BJ (cell line): ENCODE measurements at regions not wholly inside any gene's neighbourhood (a gene's known extent, or its start where the extent isn't known, plus 50 kb on each side); places are given as distances from the start of the nearest gene placed in this dataset.

ENCODE experiments used
- CTCF ChIA-PET: fragments of 350-600 bp; formaldehyde crosslinking; extraction: SDS; loops from one replicate; lab custom pipeline; 2021; ENCODE audit warnings: antibody characterized with exemption, inconsistent platforms; lab: Yijun Ruan, JAX
- POLR2A ChIA-PET: fragments of 300-600 bp; sonication (Branson Sonifier 250); formaldehyde crosslinking; extraction: SDS; loops from one replicate; lab custom pipeline; 2021; ENCODE audit warnings: antibody characterized with exemption; lab: Charles Lee
- DNase-seq: peaks from one replicate; pipeline ENCODE4 v3.0.0-alpha.2; 2011; ENCODE audit warnings: low read depth
- H3K27me3 ChIP-seq: 2 replicates; pipeline ENCODE4 v1.6.0; 2011; ENCODE audit warnings: low read length; ENCODE audit not compliant: control insufficient read depth, insufficient read depth
- H3K36me3 ChIP-seq: 2 replicates; pipeline ENCODE4 v1.5.1; 2011; ENCODE audit warnings: low read length; ENCODE audit not compliant: control insufficient read depth, insufficient read depth
- H3K4me3 ChIP-seq: 2 replicates; pipeline ENCODE4 v1.5.1; 2011; ENCODE audit warnings: low read depth, mild to moderate bottlenecking, control low read depth, low read length
- TF ChIP-seq, protein P1 (sequence below): IDR thresholded peaks from 2 replicates; pipeline ENCODE4 v1.5.1; 2011; ENCODE audit warnings: low read depth, mild to moderate bottlenecking, control low read depth, inconsistent platforms, low read length, moderate library complexity; ENCODE audit not compliant: insufficient read depth

DNA sequence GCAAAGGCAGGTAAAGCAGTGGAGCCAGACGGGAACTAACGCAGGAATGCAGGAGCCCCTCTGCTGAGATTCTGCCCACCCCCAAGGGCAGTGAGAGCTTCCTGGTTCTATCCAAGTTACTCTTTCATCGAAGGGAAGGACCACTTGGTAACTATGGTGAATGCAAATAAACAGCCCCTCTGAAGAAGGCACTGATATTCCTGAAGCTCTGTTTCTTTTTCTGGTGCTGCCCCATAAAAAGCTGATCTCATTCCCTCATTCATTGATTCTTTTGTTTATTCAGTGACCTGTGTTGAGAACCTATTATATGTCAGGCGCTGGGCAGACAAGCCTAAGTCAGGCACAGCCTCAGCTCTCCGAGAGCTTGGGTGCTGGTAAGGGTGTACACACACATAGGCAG is 217.3 kb downstream of the SNX10 start:
- DNase-seq: no peak
- Histone ChIP-seq H3K27me3 (no peaks in the 10 kb centered on the region), H3K4me3 (no peak overlapping the region), H3K36me3 (no peaks in the 10 kb centered on the region)
- ChIA-PET POLR2A (no interaction called here), CTCF (no interaction called here)
- TF ChIP-seq, protein P1, sequence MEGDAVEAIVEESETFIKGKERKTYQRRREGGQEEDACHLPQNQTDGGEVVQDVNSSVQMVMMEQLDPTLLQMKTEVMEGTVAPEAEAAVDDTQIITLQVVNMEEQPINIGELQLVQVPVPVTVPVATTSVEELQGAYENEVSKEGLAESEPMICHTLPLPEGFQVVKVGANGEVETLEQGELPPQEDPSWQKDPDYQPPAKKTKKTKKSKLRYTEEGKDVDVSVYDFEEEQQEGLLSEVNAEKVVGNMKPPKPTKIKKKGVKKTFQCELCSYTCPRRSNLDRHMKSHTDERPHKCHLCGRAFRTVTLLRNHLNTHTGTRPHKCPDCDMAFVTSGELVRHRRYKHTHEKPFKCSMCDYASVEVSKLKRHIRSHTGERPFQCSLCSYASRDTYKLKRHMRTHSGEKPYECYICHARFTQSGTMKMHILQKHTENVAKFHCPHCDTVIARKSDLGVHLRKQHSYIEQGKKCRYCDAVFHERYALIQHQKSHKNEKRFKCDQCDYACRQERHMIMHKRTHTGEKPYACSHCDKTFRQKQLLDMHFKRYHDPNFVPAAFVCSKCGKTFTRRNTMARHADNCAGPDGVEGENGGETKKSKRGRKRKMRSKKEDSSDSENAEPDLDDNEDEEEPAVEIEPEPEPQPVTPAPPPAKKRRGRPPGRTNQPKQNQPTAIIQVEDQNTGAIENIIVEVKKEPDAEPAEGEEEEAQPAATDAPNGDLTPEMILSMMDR: no peak

DNA sequence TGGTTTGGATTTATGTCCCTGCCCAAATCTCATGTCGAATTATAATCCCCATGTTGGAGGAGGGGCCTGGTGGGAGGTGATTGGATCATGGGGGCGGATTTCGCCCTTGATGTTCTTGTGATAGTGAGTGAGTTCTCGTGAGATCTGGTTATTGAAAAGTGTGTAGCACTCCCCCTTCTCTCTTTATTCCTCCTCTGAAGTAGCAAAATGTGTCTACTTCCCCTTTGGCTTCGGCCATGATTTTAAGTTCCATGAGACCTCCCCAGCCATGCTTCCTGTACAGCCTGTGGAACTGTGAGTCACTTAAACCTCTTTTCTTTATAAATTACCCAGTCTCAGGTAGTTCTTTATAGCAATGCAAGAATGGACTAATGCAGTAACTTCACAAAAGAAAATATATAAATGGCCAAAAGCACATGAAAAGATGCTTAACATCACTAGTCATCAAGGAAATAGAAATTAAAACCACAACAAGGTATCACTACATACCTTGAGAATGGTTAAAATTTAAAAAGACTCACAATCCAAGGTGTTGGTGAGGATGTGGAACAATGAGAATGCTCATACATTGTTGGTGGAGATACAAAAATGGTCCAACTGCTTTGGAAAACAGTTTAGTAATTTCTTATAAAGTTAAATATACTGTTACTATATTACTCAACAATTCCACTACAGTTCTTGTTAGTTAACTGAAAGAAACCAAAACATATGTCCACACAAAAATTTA is 218.7 kb downstream of the SNX10 start:
- CTCF ChIA-PET: no interaction called here
- H3K36me3 ChIP-seq: no peaks in the 10 kb centered on the region
- no peak overlapping the region for H3K4me3 ChIP-seq
- TF ChIP-seq, protein P1: no peak
- DNase-seq: no peak
- POLR2A ChIA-PET: no interaction called here
- no peaks in the 10 kb centered on the region for H3K27me3 ChIP-seq

DNA sequence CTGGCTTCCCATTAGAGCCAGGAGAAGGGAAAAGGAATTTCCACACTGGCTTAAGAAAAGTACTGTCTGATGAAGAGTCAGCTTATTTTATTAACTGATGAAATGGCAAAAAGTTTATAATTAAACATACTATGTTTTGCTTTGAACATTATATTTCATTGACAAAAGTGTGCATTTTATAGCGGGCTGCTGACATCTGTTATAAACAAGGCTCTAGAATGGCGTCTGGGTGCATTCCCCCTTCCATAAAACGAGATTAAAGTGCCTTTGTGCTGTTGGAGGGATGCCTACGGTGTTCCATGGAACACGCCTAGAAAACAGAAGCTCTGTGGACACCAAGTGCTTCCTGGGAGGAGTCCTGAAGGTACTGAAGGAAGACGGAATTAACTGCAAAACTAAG is 220.2 kb downstream of the SNX10 start:
- Histone ChIP-seq H3K27me3 (no peaks in the 10 kb centered on the region), H3K36me3 (no peaks in the 10 kb centered on the region), H3K4me3 (no peak overlapping the region)
- no peak for DNase-seq
- TF ChIP-seq, protein P1: no peak
- CTCF ChIA-PET: interaction anchor here (0.6 to 0.7 kb wide), 2 partner anchors 8 to 74 kb away, joined by 3 read pairs; no protein-coding TSS in a partner anchor
- POLR2A ChIA-PET: no interaction called here

DNA sequence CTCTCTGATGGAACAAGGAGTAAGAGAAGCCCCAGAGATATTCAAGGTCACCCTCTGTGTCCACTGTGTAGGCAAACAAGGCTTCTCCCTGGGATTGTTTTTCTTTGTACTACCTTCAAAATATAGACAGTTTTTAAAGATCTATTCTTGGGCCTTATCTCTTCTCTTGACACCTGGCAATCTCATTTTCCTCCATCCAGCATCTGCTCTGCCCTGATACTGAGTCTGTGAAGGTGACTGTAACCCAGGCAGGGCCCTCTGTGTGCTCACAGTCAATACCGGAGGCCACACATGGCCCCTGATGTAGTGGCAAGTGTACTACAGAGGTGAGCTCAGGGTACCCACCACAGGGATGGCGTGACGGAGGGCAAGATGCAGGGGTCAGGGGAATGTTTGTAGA is 221.1 kb downstream of the SNX10 start:
- Histone ChIP-seq H3K36me3 (no peaks in the 10 kb centered on the region), H3K27me3 (no peaks in the 10 kb centered on the region), H3K4me3 (no peak overlapping the region)
- no peak for DNase-seq
- TF ChIP-seq, protein P1: no peak
- POLR2A ChIA-PET: no interaction called here
- CTCF ChIA-PET: no interaction called here

DNA sequence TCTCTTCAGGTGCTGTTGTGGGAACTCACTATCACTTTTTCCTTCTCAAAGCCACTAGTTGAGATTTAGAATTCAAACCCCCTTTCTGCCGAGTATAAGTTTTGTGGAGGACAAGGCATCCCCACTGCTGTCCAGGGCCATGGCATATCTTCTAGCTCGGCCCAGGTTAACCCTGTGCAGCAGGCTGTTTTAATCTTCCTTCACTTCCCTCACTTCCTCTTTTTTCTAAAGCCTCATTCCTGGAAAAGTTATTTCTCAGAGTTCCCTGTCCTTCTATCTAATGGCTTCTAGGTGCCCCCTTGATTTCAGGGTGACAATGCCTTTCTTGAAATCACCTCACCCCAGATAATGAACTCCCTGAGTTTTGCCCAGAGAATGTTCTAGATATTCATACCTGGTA is 222.3 kb downstream of the SNX10 start:
- no peaks in the 10 kb centered on the region for H3K36me3 ChIP-seq
- no peak overlapping the region for H3K4me3 ChIP-seq
- no peak for DNase-seq
- TF ChIP-seq, protein P1: no peak
- ChIA-PET CTCF (interaction anchor here (0.8 kb wide), 1 partner anchor 621 kb away, joined by 3 read pairs; no protein-coding TSS in a partner anchor), POLR2A (no interaction called here)
- no peaks in the 10 kb centered on the region for H3K27me3 ChIP-seq
